Memory B cell (primary cell): ENCODE measurements at regions not wholly inside any gene's neighbourhood (a gene's known extent, or its start where the extent isn't known, plus 50 kb on each side); places are given as distances from the start of the nearest gene placed in this dataset.
"Not testable (repeated sequence)": the region's sequence is repeated elsewhere in the genome, so short reads cannot be mapped to it uniquely, and the experiment has no call there.

Source experiments
- ATAC-seq: fragments of 150-1000 bp; cut with Tn5 transposase; 2 replicates; pipeline ENCODE4 v1.10.0; 2021; ENCODE audit warnings: low read depth, mild to moderate bottlenecking, moderate library complexity
- DNase-seq, 2 donors: peaks; one replicate each; pipeline ENCODE4 v3.0.0; 2022; ENCODE audit warnings: low spot score in 2 of 2
- H3K27ac Mint-ChIP-seq: one replicate; pipeline ENCODE4 v1.8.0; 2022; ENCODE audit warnings: mild to moderate bottlenecking, moderate library complexity, mixed read lengths
- H3K27me3 Mint-ChIP-seq: one replicate; pipeline ENCODE4 v1.8.0; 2022; ENCODE audit warnings: mixed read lengths
- H3K36me3 Mint-ChIP-seq: one replicate; pipeline ENCODE4 v1.8.0; 2022; ENCODE audit warnings: mild to moderate bottlenecking, mixed read lengths
- H3K4me1 Mint-ChIP-seq: one replicate; pipeline ENCODE4 v1.8.0; 2022; ENCODE audit warnings: mixed read lengths
- H3K4me3 Mint-ChIP-seq: one replicate; pipeline ENCODE4 v1.8.0; 2022; ENCODE audit warnings: mild to moderate bottlenecking, moderate library complexity, mixed read lengths
- H3K9me3 Mint-ChIP-seq: one replicate; pipeline ENCODE4 v1.8.0; 2022; ENCODE audit warnings: mixed read lengths

- H3K4me1 Mint-ChIP-seq, result no peaks in the 10 kb centered on the region
- DNase-seq (no peak), ATAC-seq (no peak)
- peaks cover 5% of the 10 kb centered on the region for H3K9me3 Mint-ChIP-seq
- no peaks in the 10 kb centered on the region for H3K36me3 Mint-ChIP-seq
- H3K27me3 Mint-ChIP-seq, result no peaks in the 10 kb centered on the region
- H3K27ac Mint-ChIP-seq, result no peak overlapping the region
- no peak overlapping the region for H3K4me3 Mint-ChIP-seq
Observed at GRCh38 chr14:85342858-85343607, 186.9 kb upstream of the FLRT2 start.

GRCh38 chr14:85344171-85344570, 185.8 kb upstream of the FLRT2 start:
- no peak overlapping the region for H3K4me3 Mint-ChIP-seq

DNA sequence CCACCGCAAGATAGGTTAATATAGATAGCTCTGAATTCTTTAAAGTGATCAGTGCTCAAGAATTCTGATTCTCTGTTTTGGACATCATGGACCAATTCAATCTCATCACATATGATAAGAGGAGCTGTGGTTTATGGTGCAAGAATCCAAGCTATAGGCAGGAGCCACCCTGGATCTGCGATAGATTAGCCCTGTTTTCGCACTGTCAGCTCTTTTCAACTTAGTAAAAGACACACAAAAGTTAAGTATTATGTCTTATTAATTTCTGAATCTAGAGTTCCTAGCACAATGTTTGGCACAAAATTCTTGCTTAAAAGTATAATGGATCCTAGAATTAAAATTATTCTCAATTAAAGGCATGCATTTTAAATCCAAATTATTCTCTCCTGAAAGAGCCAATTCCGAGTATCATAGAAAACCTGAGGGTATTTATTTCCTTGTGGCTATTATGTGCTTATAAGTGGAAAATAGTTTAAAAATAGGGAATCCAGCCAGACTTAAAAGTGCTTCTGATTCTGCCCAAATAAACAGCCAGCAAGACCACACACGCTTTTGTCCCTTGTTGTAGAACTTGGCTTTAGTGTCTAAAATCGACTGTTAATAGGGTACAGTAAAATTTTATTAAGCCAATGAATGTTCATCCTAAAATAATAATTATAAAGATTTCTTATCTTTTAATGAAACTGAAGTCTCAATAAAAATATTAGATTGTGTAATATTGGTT, 184.9 kb upstream of the FLRT2 start:
- no peak overlapping the region for H3K4me3 Mint-ChIP-seq
- ATAC-seq (no peak), DNase-seq (no peak)
- H3K27ac Mint-ChIP-seq, result no peak overlapping the region
- no peaks in the 10 kb centered on the region for H3K4me1 Mint-ChIP-seq
- H3K27me3 Mint-ChIP-seq, result no peaks in the 10 kb centered on the region
- peaks cover 2% of the 10 kb centered on the region for H3K9me3 Mint-ChIP-seq
- no peaks in the 10 kb centered on the region for H3K36me3 Mint-ChIP-seq

More at GRCh38 chr14:85344171-85344570, 185.8 kb upstream of the FLRT2 start:
- Mint-ChIP-seq H3K27ac (no peak overlapping the region), H3K27me3 (no peaks in the 10 kb centered on the region), H3K36me3 (no peaks in the 10 kb centered on the region), H3K4me1 (no peaks in the 10 kb centered on the region), H3K9me3 (peaks cover 5% of the 10 kb centered on the region)
- DNase-seq (no peak), ATAC-seq (no peak)

DNA sequence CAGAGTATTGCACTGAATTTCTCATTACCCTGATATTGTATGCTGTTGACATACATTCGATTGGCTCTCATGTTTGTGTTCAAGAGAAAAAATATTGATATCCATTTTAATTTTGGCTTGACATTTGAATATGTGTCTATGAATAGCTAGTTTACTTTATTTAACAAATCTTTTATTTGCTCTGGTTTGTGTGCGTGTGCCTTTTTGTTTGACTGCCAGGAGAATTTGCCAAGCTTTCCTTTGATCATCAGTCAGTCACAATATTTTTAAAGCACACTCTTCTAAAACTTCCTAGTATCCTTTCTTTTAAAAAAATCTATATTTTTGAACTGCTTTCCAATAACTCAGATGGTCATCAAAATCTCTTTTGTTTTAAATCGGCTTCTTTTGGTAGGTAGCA, 179.3 kb upstream of the FLRT2 start:
- H3K27ac Mint-ChIP-seq, result no peak overlapping the region
- no peaks in the 10 kb centered on the region for H3K36me3 Mint-ChIP-seq
- no peak overlapping the region for H3K4me3 Mint-ChIP-seq
- ATAC-seq, result no peak
- no peak for DNase-seq
- no peaks in the 10 kb centered on the region for H3K4me1 Mint-ChIP-seq
- H3K27me3 Mint-ChIP-seq, result no peaks in the 10 kb centered on the region
- H3K9me3 Mint-ChIP-seq, result peaks cover 2% of the 10 kb centered on the region

DNA sequence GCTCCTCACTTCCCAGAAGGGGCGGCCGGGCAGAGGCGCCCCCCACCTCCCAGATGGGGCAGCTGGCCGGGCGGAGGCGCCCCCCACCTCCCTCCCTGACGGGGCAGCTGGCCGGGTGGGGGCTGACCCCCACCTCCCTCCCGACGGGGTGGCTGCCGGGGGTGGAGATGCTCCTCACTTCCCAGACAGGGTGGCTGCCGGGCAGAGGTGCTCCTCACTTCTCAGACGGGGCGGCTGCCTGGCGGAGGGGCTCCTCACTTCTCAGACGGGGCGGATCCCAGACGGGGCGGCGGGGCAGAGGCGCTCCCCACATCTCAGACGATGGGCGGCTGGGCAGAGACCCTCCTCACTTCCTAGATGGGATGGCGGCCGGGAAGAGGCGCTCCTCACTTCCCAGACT, 177.4 kb upstream of the FLRT2 start:
- not testable (repeated sequence) for H3K27me3 Mint-ChIP-seq, H3K4me1 Mint-ChIP-seq, ATAC-seq, H3K27ac Mint-ChIP-seq, H3K36me3 Mint-ChIP-seq, H3K4me3 Mint-ChIP-seq, H3K9me3 Mint-ChIP-seq, DNase-seq

DNA sequence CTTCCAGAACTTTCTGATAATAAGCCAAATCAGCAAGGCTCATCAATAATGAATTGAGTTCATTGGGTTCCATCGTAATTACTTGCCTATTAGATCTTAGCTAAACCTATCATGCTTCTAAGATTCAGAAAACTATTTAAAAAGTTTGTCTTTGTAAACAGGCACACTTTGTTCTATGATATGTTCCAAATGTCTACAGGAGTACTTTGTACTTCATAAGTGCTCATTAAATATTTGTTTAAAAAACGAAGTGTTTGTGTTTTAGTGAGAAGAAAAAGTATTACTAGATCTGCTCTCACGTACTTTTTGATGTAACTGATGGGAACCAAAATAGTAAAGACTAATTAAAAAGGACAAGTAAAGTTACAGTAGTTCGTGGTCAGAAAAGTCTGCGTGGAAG, 172.8 kb upstream of the FLRT2 start:
- Mint-ChIP-seq H3K9me3 (peaks cover 2% of the 10 kb centered on the region), H3K27ac (no peak overlapping the region), H3K27me3 (no peaks in the 10 kb centered on the region), H3K4me1 (no peaks in the 10 kb centered on the region), H3K4me3 (no peak overlapping the region), H3K36me3 (no peaks in the 10 kb centered on the region)
- DNase-seq, result no peak
- no peak for ATAC-seq

DNA sequence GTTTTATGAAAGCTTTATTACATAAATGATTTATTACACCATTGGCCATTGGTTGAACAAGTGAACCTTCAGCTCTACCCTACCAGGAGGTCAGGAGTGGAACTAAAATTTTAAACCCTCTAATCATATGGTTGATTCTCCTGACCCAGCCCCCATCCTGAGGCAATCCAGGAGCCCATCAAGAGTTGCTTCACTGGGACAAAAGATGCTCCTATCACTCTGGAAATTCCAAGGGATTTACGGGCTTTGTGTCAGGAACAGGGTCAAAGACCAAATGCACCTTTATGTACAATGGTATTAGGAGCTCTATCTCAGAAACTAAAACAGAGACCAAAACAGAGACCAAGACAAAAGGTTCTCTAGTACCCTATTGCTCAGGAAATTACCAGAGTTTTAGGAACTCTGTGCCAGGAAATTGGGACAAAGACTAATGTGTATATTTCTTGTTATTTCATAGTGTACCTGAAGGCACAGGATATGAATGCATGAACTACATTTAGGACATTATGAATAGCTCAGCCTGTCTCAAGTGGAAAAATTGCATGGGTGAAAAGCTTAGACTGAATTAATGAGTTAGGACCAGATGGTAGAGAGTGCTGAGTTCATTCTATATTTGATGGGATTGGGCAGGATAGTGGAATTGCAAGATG, 171.7 kb upstream of the FLRT2 start:
- H3K36me3 Mint-ChIP-seq, result no peaks in the 10 kb centered on the region
- H3K27me3 Mint-ChIP-seq, result no peaks in the 10 kb centered on the region
- no peak overlapping the region for H3K4me3 Mint-ChIP-seq
- H3K4me1 Mint-ChIP-seq, result no peaks in the 10 kb centered on the region
- H3K9me3 Mint-ChIP-seq, result peaks cover 2% of the 10 kb centered on the region
- ATAC-seq (no peak), DNase-seq (no peak)
- no peak overlapping the region for H3K27ac Mint-ChIP-seq

- Mint-ChIP-seq H3K36me3 (no peaks in the 10 kb centered on the region), H3K4me1 (no peaks in the 10 kb centered on the region)
- ATAC-seq, result no peak
Observed at GRCh38 chr14:85359505-85359904, 170.4 kb upstream of the FLRT2 start.

GRCh38 chr14:85363358-85363757, 166.6 kb upstream of the FLRT2 start:
- Mint-ChIP-seq H3K4me1 (no peaks in the 10 kb centered on the region), H3K27ac (no peak overlapping the region), H3K27me3 (no peaks in the 10 kb centered on the region), H3K9me3 (no peaks in the 10 kb centered on the region), H3K4me3 (no peak overlapping the region), H3K36me3 (no peaks in the 10 kb centered on the region)
- no peak for ATAC-seq
- no peak for DNase-seq

More at GRCh38 chr14:85359505-85359904, 170.4 kb upstream of the FLRT2 start:
- Mint-ChIP-seq H3K9me3 (peaks cover 2% of the 10 kb centered on the region), H3K27me3 (no peaks in the 10 kb centered on the region), H3K27ac (no peak overlapping the region), H3K4me3 (no peak overlapping the region)
- DNase-seq, result no peak

DNA sequence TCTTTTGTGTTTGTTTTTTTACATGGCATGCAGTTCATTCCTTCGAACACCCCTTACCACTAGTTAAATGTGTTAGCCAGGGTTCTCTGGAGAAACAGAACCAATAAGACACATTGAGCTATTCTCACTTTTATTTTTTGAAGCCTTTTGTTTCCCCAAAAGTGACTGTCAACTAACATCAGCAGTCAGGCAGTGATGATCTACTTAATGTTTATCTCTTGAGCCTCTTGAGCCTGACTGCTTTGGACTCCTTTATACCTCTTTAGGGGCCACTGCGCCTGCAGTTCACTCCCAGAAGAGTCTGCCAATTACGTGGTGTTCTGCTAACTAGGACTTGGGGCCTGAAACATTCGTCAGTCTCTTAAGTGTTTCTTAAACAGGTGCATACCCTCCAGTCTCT, 163.7 kb upstream of the FLRT2 start:
- Mint-ChIP-seq H3K4me1 (no peaks in the 10 kb centered on the region), H3K4me3 (no peak overlapping the region), H3K27ac (no peak overlapping the region), H3K27me3 (no peaks in the 10 kb centered on the region), H3K9me3 (peaks cover 5% of the 10 kb centered on the region), H3K36me3 (no peaks in the 10 kb centered on the region)
- DNase-seq (no peak), ATAC-seq (no peak)

- H3K4me1 Mint-ChIP-seq, result no peaks in the 10 kb centered on the region
- H3K9me3 Mint-ChIP-seq, result peaks cover 4% of the 10 kb centered on the region
- no peak overlapping the region for H3K27ac Mint-ChIP-seq
- H3K27me3 Mint-ChIP-seq, result no peaks in the 10 kb centered on the region
- no peak for DNase-seq
- no peak for ATAC-seq
- H3K36me3 Mint-ChIP-seq, result no peaks in the 10 kb centered on the region
- H3K4me3 Mint-ChIP-seq, result no peak overlapping the region
Observed at GRCh38 chr14:85380881-85381280, 149.1 kb upstream of the FLRT2 start.

DNA sequence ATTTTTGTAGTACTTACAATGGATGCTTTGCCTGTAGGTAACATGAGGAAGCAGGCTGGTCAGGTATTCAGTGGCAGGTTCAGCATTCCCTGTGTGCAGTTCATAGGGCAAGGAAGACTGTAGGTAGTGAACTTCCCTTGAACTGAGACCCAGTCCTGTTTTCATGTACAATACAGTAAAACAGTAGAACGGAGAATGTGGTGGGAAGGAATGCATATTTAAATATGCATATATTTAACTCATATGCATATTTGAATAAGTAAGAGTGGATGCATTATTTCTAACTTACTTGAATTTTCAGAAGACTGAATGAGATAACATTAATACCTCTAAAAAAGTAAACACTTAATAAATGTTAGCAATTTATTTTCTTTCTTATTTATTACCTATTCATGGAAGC, 147.6 kb upstream of the FLRT2 start:
- no peak overlapping the region for H3K4me3 Mint-ChIP-seq
- H3K4me1 Mint-ChIP-seq, result no peaks in the 10 kb centered on the region
- peaks cover 5% of the 10 kb centered on the region for H3K9me3 Mint-ChIP-seq
- no peak for ATAC-seq
- no peaks in the 10 kb centered on the region for H3K27me3 Mint-ChIP-seq
- H3K27ac Mint-ChIP-seq, result no peak overlapping the region
- DNase-seq, result no peak
- no peaks in the 10 kb centered on the region for H3K36me3 Mint-ChIP-seq

GRCh38 chr14:85387181-85387580, 142.8 kb upstream of the FLRT2 start:
- H3K9me3 Mint-ChIP-seq, result peaks cover 6% of the 10 kb centered on the region
- no peak overlapping the region for H3K4me3 Mint-ChIP-seq
- DNase-seq (no peak), ATAC-seq (no peak)
- no peaks in the 10 kb centered on the region for H3K36me3 Mint-ChIP-seq
- H3K4me1 Mint-ChIP-seq, result no peaks in the 10 kb centered on the region
- no peak overlapping the region for H3K27ac Mint-ChIP-seq
- no peaks in the 10 kb centered on the region for H3K27me3 Mint-ChIP-seq

DNA sequence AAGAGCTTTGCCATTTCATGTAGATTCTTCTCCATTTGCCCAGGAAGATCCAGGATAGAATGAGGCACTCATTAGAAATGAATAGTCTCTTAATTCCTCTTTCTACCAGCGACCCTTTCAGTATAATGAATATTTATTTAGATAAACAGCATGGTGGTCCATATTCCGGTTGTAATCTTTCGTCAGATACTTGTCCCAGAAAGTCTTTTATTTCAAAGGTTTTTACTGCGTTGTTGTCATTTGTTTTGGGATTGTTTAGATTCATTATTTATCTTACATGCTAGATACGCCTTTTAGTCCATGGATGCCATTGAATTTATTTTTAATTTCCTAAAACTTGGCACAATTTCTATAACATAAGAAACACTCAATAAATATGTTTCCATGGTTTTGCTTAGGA, 139.7 kb upstream of the FLRT2 start:
- H3K27ac Mint-ChIP-seq, result no peak overlapping the region
- DNase-seq (no peak), ATAC-seq (no peak)
- peaks cover 6% of the 10 kb centered on the region for H3K9me3 Mint-ChIP-seq
- no peaks in the 10 kb centered on the region for H3K27me3 Mint-ChIP-seq
- H3K4me3 Mint-ChIP-seq, result no peak overlapping the region
- H3K36me3 Mint-ChIP-seq, result no peaks in the 10 kb centered on the region
- H3K4me1 Mint-ChIP-seq, result no peaks in the 10 kb centered on the region
